ENCODE measurements at regions not wholly inside any gene's neighbourhood (a gene's known extent, or its start where the extent isn't known, plus 50 kb on each side); places are given as distances from the start of the nearest gene placed in this dataset.

DNA sequence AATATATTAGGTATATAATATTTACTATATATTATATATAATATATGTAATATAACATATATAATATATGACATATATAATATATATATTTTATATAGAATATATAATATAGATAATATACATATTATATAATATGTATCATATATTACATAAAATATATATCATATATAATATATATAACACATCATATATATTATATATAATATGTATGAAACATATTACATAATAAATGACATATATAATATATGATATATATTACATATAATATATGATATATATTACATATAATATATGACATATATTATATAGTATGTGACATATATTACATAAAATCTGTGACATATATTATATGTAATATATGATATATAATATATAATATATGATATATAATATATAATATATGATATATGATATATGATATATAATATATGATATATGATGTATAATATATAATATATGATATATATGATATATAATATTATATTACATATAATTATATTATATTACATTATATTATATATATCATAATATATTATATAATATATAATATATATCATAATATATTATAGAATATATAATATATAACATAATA is 119.5 kb upstream of the RIMBP3 start:
- DNase-seq (ENCODE audit: low read depth in 2 of 2): no peak

GRCh38 chr22:18730410-18730809 is 118.7 kb upstream of the RIMBP3 start:
- peak; percentile 20 to 45 for DNase-seq (ENCODE audit: low read depth in 2 of 2)

Measured in stimulated activated CD4-positive, alpha-beta T cell treated with anti-CD3 and anti-CD28 coated beads, Interleukin-1b, Interleukin-23, amount 100 ng/mL, for 1 hour (primary cell).